SH-SY5Y (cell line): ENCODE measurements at regions not wholly inside any gene's neighbourhood (a gene's known extent, or its start where the extent isn't known, plus 50 kb on each side); places are given as distances from the start of the nearest gene placed in this dataset.

ENCODE experiments used
- GATA2 ChIP-seq: IDR thresholded peaks from 2 replicates; pipeline ENCODE4 v1.6.1; 2011; ENCODE audit warnings: mild to moderate bottlenecking, low read depth, low read length
- GATA3 ChIP-seq: IDR thresholded peaks from 2 replicates; pipeline ENCODE4 v1.6.1; 2011; ENCODE audit warnings: low read depth, mild to moderate bottlenecking, low read length, moderate library complexity

DNA sequence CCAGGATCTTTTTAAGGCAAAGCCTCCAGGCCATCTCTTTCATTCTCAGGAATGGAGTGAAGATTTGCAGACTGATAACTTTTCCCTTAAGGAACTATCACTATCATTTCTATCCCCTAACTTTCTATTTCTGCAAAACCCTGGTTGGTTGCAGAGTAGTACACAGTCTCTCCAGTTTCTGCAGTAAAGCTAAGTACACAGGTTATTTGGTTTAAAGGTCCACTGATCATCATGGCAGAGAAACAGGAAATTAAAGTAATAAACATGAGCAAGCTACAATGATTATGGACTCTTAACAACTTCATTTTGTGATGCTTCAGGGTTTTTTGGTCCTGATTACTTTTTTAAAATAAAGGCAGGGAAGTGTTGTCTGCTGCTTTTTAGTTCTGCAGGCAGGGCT is 890.0 kb upstream of the DDX18 start:
- no peak for TF ChIP-seq GATA3

DNA sequence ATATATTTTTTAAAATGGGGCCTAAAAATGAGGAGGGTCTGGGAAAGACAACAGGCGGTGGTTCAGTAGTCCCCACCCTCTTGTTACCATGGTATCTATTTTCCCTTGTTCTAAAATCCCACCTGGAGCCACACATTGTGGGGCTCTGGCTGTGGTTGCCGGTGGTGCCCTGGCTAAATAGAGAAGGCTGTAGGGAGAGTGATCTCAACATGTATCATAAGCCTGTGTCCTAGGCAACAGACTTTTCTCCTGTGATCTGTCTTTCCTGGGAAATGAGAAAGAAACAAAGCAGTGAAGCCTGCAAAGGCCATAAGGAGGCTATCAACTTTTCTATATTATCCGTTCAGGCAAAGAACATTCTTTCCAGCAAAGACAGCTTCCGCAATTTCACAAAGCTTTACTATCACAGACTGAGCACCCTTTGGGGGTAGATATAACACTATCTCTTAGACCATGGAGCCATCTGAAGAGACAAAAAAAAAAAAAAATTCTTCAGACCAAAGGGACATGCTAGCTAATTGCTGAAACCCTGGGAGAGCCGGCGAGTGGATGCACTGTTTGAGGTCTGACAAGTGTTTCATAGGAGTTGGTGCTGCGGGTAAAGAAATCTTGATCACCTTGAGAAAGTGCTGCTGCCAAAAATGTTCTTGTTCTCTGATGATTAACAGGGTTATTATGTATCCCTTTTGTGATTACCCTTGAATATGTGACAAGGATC is 879.2 kb upstream of the DDX18 start:
- TF ChIP-seq GATA2 (no peak), GATA3 (no peak)

DNA sequence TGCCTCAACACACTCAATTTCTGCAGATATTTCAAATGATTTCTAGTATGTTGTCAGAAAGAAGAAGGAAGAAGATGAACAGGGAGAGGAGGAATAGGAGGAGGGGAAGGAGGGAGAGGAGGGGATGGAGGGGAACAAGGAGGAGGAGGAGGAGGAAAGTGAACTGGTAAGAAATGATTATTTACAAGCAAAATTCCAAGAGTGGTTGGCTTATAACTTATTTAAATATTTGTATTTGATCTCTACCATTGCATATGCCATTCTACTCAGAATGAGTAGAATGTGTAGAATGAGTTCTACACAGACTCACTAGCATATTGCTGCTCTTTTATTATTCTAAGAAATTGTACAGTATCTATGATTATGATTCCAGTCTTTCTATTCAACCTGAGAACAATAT is 866.2 kb upstream of the DDX18 start:
- TF ChIP-seq GATA2 (no peak), GATA3 (no peak)

DNA sequence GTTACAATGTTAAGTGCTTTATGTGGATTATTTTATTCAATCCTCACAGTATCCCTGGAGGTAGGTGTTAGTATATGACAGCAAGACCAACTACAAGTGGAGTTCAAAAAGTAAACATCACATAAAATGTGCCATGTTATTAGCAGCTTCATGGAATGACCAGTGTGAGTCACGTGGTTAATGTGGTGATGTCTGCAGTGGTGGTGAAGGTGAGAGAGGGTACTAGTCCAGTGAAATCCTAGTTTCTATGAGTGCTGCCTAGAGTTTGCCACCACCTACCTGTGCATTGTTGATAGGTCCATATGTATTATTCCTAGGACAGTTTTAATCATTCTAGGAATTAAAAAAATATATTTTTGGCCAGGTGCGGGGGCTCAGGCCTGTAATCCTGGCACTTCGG is 865.2 kb upstream of the DDX18 start:
- no peak for TF ChIP-seq GATA3
- TF ChIP-seq GATA2: no peak

DNA sequence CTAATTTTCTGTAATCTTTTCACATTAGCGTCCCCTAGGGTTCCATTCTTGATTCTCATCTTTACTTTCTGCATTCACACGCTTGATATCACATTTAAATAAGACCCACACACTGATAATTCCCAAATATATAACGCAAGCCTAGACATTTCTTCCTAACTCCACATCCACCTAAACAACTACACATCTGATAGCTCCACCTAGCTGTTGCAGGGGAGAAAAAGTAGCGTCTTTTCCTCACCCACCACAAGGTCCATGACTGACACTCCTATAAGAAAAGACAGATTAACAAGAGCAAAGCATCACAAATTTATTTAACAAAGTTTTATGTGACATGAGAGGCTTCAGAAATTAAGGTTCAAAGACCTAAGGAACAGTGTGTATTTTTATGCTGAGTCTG is 862.2 kb upstream of the DDX18 start:
- TF ChIP-seq GATA3 (no peak), GATA2 (no peak)

DNA sequence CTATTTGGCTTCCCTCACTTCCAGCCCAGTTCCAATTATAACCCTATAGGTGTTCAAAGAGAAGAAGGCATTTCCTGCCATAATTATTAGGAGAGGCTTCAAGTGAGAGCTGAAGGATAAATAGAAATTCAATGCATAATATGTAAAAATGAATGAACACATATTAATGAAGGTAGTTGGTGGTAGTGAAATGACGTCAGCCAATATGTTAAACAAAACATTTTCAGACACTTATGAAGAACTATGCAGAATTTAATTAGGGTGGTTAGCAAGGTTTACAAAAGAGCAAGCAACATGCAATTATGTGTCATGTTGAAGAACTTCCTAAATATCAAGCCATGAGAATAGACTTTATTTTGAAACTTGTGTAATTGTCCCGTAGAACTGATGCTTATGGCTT is 858.8 kb upstream of the DDX18 start:
- TF ChIP-seq GATA3 (no peak), GATA2 (no peak)

DNA sequence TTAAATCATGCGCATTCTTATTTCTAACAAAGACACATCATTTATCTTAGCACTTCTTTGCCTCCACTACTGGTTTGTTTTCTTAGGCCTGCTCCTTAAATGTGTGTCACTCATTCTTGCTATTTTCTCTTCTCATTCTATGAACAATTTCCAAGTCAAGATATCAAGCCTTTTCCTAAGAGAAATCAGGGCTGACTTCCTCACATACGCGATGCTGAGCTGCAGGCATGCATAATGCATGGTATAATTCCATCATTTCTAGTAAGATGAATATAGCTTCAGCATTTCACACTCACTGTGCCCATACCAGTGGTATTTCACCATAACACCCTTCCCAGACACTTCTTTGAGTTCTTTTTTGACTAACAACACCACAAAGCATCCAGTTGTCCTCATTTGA is 838.9 kb upstream of the DDX18 start:
- TF ChIP-seq GATA3 (no peak), GATA2 (no peak)

DNA sequence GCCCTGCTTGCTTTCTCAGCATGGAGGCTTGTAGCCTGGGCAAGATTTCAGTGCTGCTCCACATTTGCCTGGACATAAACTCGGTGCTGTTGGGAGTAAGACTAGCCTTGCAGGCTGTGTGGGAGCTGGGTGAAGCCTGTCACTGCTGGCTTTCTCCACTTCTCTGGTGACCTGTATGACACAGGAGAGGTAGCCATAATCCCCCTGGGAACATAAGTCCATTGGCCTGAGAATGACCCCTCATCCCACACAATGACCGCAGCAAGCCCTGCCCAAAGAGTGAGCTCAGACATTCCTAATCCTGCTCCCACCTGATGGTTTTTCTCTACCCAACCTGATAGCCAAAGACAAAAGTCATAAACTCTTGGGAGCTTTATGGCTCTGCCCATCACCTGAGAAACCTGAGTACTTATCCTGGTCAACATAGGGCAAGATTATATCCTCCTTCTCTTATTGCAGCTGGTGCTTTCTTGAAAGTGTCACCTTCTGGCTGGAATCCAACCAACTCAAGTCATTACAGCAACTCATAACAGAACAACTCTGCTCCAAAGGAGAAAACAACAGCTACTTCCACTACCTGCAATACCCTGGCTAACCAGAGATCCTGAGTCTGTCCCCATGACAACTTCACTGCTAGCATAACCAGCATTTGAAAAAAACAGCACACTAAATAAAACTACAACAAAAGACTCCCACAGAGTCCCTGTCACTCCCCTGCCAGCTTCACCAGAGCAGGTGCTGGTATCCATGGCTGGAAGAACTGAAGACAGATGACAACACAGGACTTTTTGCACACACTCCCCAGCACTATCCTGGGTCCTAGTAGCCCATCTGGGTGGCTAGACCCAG is 834.4 kb upstream of the DDX18 start:
- TF ChIP-seq GATA3 (no peak), GATA2 (no peak)

DNA sequence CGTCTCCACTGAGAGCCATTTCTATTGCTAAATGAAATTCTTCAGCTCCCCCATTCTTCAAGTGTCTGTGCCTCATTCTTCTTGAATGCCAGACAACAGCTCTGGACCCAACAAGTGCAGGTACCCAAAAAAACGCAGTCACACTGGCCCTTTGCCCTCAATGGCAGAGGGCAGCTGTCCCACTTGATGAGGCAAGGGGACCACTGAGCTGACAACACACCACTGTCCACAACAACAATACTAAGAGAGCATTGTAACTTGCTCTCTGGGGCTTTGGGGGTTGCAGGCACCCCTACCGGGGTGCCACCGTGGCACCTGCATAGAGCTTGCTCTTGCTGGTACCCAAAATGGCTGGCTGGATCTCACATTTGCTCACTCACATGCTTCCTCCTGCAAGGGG is 827.0 kb upstream of the DDX18 start:
- no peak for TF ChIP-seq GATA2
- no peak for TF ChIP-seq GATA3

DNA sequence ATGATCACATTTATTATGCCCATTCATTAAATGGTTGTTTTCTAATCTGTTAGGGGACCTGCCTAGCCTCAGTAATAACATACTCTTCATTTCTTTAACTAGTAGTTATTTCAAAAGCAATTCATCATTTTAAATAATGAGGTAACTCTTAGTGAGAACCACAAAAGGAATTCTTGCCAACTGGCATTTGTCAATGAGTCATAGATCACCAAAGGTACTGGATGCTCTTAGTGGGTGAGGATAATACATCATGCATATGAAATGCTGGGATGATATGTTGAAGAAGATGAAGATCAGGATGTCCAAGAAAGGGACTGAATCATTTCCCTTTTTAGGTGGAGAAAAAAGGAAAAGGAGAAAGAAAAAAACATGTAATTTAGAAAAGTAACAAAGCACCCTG is 826.2 kb upstream of the DDX18 start:
- TF ChIP-seq GATA3 (no peak), GATA2 (no peak)

DNA sequence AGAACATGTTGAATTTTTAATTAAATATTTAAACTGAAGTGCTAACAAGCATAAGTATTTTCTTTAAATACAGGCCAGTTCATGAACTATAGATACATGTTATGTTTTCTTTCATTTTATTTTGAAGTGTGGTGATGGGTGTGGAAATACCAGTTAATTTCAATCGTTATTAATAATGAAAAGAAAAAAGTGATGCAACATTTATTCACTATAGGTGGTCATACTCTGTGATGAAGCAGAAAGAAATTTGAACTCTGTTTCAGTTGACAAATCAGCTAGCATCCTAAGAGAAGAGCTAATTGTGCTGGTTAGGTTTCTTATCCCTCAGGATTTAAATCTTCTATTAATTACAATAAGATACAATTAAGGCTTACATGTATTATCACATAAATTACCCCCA is 795.1 kb upstream of the DDX18 start:
- TF ChIP-seq GATA2: no peak

DNA sequence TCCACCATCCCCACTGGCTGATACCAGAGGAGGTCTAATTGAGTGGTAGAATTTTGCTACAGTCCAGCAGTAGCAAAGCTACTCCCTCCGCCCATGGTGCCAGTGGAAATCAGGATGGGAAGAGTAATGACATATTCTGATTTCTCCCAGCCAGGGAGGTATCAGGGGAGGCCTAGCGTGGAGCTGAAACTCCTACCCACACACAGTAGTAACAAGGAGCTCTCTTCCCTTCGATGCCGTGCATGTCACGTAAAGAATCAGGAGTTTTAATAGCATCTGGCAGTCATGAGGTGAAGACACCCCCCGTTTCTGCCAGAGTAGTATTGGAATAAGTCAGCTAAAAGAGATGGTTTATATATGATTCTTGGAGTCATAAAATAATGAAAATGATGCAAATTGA is 786.8 kb upstream of the DDX18 start:
- no peak for TF ChIP-seq GATA2
- no peak for TF ChIP-seq GATA3

DNA sequence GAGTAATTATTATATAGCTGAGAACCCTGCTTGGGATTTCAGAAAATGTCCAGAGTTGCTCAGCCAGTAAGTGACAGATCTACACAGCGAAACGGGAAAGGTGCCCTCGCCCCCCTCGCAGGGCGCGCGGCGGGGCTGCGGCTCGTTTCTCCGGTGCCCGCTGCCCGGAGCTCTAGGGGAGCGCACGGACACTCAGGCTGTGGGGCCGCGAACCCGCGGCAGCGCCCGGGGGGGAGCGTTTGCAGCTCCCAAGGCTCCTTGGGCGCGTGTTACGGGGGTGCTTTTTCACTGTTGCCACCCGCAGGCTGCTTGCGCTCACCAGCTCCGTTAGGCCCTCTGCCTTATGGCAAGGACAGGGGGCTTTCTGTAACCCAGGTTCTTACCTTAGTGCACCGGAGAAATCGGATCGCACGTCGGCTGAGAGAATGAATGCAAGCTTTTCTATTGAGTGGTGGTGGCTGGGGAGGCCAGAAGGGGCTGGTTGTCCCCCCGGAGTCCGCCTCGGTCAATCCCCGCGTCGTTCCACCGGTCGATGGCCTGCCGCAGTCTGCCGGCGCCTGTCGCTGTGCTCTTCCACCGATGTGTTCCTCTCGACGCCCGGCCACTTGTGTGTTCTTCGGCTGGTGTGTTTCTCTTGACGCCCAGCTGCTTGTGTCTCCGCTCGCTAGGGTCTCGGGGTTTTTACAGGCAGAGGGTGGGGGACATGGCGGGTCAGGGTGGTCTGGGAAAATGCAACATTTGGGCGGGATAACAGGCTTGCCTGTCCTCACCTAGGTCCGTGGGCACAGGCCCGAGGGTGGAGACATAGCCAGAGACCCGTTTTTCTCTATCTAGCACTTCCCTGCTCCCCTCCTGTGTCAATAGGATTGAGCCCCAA is 758.8 kb upstream of the DDX18 start:
- TF ChIP-seq GATA3 (no peak), GATA2 (no peak)

DNA sequence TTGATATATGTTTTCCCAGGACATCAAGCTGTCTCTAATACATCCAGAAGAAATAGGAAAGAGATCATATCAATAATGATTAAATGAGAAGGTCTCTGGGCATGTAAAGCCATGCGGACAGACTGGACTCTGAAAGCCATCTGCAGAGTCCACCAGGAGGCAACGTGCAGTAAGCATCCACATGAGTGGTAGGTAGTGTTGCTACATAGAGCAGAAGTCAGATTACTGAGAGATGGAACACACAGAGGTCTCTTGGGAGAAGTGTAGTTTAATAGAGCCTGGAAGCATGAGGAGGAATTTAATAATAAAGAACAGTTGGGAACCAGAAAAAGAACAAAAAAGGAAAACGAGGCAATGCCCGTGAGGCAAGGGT is 758.1 kb upstream of the DDX18 start:
- TF ChIP-seq GATA2 (no peak), GATA3 (no peak)

DNA sequence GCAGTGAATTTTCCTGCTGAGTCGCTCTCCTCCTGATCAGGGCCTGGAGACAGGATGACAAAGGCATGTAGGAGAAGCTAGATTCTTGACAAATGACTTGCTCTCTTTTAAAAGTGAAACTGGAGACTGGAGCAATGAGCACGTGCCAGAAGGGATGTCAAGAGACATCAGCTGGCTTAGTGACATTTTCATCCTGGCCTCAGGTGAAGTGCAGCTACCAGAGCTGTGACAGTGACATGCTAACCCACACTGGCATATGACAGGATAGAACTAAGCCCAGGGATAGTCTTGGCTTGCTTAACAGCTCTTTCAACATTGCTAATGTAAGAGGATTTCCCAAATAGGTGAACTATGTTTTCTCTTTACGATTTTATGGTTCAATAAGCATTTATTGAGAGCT is 757.5 kb upstream of the DDX18 start:
- TF ChIP-seq GATA2 (no peak), GATA3 (no peak)

DNA sequence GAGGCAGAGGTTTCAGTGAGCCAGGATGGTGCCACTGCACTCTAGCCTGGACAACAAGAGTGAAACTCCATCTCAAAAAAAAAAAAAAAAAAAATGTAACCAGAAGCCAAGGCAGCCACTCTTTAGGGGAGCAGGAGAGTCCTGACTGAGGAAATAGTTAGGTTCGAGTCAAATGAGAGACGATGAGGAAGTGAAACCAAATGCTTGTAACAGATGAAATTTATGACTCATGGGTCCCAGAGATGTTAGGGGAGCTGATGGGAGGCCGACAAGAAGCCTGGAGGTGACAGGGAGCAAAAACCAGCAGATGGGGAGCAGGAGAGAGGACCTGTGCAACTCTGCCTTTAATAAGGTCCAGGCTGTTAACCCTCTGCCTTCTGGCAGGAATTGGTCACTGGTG is 756.1 kb upstream of the DDX18 start:
- TF ChIP-seq GATA2: no peak
- TF ChIP-seq GATA3: no peak
